NCI-H510A treated with DMSO at 0.1 percent for 48 hours (cell line): ENCODE measurements at regions not wholly inside any gene's neighbourhood (a gene's known extent, or its start where the extent isn't known, plus 50 kb on each side); places are given as distances from the start of the nearest gene placed in this dataset.
A peak's percentile ranks its signal among the peaks of the same experiment; 100 is the strongest.

Experiments
- DNase-seq: peaks from one replicate; lab custom pipeline; 2025; lab: John Stamatoyannopoulos, UW

DNA sequence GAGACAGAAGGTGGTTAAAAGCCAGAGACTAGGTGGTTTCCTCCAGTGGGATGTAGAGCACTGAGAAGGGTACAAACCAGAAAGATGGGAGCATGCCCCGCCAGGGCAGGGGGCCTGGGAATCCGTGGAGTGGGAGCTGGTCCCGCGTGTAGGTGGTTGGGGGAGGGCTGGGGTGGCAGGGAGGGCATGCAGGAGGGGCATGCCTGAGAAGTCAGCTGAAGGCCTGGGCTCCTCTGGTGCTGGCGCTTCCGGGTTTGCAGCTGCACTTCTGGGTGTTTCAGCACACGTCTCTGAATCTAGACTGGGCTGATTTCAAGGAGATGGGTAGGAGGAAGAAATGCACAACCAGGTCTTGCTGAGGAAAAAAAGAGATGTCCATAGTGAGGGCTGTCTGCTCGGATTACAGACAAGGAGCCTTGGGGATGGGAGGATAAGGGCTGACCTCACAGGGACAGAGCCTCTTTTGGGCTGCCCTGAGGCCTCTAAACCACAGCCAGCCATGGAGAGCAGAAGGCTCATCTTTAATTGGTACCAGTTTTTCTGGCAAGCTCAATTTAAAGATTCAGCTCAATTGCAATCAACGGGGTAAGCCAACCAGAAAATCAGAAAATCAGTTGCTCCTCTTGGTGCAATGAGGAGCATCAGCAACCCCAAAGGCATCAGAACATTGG lies 151.9 kb downstream of the FAM43A start:
- DNase-seq: no peak

DNA sequence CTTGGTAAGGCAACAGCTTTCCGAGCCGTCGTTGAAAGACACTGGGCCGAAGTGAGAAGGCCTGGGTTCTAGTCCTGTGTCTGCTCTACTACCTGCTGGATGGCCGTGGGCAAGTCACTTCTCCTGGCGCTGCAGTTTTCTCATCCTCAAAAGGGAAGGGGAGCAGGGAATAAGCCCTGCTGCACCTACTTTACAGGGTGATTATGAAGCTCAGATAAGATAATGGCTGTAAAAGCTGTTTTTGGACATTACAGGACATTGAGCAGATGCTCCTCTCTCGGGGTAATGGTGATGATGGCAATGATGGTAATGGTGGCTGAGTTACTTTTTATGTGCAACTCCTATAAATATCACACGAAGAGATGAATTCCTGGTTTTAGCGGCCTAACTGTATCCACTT lies 152.6 kb downstream of the FAM43A start:
- no peak for DNase-seq

DNA sequence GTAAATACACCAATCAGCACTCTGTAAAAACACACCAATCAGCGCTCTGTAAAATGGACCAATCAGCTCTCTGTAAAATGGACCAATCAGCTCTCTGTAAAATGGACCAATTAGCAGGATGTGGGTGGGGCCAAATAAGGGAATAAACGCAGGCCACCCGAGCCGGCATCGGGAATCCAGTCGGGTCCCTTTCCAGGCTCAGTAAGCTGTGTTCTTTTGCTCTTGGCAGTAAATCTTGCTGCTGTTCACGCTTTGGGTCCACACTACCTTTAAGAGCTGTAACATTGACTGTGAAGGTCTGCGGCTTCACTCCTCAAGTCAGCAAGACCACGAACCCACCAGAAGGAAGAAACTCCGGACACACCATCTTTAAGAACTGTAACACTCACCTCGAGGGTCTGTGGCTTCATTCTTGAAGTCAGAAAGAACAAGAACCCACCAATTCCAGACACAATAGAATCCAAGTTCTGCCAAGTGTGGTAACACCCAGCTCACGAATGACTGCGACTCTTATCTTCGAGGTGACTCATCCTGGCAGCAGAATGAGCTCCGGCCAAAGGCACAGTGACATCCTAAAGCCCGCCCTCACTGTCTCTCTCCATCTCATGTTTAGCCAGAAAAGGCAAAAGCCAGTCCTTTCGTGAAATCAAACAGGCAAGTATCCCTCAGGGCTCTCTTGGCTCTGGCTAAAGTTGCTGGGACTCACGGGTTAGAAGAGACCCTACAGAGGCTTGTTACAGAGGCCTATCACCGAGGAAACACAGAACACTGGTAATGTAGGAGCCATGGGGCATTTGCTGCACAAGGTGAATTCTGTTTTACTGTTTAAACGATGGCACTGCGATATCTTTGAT lies 155.2 kb downstream of the FAM43A start:
- DNase-seq: no peak

DNA sequence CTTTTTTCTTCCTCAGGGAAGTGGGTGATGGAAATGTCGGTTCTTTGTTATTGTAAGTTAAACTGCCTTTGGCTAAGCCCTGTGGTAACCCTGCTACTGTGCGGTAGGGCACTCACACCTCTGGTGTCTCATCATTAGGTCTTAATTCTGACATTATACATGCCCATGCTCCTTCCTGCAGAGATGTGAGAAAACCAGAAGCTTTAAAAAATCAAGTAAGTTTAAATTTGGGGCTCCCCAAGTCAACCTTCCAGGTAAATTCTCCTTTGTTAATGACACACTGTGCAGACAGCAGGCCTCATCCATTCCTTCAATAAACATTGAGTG lies 155.8 kb downstream of the FAM43A start:
- no peak for DNase-seq

DNA sequence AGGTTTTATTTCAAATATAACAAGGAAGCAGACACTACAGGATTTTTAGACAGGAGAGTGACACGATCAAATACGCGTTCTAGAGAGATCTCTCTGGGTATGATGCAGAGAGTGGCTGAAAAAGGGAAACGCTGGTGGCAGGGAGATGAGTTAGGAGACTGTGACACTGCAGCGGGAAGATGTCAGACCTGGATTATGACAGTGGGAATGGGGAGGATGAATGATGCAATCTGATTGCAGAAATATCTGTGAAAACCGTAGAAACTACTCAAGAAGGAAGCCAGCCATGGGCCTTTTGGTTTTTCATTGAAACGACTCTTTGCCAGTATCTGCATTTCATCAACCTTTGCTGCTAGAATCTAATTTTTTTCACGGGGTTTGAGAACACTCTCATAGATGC lies 157.9 kb downstream of the FAM43A start:
- no peak for DNase-seq

DNA sequence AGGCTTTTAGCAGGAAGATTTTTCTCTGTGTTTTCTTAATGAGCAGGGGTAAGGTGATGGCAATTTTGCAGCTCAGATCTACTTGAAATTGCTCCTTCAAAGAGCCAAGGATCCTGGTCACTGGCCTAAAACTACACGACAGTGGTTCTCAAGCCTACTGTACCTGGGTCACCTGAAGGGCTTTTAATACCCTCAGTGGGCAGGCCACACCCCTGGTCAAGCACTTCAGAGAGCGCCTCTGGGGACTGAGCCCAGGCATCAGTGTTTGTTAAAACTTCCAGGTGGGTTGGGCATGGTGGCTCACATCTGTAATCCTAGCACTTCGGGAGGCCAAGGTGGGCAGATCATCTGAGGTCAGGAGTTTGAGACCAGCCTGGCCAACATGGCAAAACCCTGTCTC lies 158.4 kb downstream of the FAM43A start:
- DNase-seq: no peak

DNA sequence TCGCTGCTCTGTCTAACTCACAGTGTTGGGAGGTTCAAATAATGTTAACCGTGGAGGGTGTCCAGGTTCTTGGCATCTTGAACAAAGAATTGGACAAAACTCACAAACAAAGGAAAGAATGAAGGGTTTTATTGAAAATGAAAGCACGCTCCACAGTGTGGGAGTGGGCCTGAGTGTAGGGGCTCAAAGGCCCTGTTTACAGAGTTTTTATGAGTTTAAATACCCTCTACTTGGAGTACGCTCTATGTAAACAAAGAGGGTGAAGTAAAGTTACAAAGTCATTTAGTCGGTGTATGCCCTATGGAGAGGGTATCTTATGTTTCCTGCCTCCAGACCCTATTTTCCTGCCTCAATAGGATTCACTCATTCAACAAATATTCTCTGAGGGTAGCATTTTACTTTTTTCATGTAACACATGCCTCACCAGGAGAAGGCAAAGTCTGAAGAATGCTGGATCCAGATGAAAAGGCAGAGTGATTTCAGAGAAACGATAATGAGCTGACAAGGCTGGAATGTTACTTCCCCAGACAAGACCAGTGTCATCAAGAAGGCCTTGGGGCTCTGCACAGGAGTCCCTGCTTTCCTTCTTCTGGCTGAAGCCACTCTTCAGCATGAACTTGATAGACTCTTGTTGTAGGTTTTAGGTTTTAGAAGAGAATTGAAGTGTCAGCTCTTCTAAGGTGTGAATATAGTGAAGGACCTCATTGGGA lies 163.6 kb downstream of the FAM43A start:
- DNase-seq: no peak

DNA sequence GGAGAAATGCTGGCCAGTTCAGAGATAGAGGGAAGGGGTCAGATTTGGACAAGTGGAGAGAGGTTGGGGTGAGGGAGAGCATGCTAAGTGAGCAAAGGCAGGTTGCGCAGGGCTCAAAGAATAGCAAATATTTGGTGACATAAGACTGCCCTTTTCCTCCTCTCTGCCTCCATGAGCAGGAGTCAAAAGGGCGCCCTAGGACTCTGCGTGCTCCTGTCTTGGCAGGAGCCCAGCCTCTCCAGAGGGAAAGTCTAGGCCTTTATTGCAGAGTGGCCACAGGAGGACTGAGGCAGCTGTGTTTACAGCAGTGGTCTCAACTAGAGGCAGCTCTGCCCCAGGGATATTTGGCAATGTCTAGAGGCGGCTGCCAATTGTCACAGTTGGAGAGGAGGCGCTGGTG lies 165.6 kb downstream of the FAM43A start:
- no peak for DNase-seq

DNA sequence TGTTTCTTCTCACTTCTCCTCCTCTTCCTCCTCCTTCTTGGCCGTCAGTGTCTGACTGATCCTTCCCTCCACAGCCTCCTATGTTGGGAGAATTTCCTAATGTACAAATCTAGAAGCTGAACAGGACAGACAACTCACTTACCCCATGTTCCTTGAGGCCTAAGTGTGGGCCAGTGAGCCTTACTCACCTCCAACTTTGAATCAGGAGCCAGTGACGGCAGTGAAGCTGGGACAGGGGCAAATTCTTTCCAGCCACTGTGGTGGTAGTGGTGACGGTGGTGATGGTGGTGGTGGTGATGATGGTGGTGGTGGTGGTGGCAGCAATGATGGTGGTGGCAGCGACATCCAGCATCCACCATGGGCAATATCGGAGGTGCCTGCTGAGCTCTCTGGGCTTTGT lies 166.3 kb downstream of the FAM43A start:
- DNase-seq: no peak

DNA sequence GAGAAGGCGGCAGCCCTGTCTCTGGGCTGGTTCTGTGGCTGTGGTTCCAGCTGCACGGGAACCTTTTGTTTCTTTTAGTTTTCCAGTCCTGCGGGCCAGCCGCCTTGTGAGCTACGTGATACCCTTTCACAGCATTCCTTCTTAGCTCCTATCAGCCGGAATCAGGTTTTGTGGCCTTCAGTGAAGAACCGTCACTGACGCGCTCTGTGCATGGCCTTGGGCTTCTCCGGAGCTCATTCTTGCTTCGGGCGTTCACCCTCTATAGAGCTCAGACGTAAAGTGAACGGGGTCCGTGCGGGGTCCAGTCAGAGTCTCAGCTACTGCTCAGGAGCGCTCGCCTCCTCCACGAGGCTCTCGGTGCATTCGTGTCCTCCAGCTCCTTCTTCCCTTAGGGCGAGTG lies 166.7 kb downstream of the FAM43A start:
- no peak for DNase-seq

DNA sequence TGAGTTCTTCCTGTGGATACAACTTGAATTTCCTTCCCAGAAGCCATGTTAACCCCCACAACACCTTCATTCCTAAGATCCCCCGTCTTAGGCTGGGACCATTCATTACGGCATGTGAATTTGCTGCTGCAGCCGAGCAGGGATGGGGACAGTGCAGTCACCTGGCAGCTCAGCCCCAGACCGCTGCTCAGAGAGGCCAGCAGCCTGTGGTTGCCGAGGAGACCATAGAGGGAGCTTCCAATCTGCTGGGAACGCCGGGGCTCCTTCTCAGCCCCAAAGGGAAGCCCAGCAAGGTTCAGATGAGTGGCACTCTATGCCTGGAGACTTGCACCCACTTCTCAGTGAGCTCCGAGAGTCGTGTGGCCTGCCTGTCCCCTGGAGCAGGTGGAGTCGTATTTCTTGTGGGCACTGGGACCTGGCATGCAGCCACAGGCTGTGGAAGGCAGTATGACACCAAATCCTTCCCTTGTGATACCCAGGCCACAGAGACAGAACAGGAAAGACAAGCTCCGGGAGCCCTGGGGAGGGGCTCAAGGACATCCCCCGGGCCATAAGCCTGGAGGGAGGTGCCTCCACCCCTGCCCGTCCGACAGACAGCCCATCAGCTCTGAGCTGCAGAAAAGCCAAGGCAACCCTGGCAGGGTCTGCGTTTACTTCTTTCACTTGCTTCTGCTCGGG lies 167.3 kb downstream of the FAM43A start:
- DNase-seq: peak; percentile 79

DNA sequence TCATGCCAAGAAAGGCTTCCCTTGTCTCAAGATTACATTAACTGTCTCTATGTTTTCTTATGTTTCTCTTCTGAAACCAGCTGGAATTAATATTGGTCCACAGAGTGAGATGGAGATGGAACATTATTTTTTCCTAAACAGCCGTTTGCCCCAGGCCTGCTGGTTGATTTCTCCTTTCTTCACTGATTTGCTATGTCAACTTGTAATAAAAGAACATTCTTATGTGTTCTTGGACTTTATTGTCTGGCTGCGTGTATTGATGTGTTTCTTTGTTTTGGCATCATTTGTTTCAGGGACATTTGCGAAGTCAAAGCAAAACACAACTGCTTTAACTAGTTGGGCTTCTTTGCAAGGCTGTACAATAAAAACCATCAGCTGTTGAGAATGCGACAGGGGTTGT lies 168.5 kb downstream of the FAM43A start:
- no peak for DNase-seq

DNA sequence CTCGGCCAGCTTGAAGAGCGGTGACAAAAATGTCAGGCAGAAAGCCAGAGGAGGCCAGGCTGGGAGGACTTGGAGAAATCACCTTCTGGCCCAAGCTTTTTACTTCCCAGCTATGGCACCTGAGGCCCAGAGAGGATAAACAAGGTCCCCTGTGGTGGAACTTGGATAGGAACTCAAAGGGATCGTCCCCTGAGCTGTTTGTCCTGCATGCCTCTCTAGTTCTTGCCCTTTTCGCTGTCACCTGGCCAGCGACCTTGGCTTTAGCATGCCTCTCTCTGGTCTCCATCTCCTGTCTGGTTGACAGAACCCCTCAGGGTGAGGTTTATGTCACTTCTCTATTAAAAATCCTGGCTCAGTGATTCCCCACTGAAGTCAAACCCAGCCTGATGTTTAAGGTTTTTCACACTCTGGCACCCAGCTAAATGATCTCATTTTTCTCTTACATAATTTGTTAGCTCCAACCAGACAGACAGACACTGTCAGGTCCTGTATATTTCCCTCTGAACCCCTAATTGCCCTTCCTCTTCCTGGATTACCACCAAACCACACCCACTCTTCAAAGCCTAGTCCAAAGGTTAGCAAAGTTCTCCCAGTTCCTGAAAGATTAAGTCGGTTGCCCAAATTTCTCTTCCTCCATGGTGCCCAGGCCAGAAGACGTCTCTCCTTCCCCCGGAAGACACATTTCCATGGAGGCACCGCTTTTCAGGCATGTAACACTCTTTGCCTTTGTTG lies 169.1 kb downstream of the FAM43A start:
- DNase-seq: no peak

DNA sequence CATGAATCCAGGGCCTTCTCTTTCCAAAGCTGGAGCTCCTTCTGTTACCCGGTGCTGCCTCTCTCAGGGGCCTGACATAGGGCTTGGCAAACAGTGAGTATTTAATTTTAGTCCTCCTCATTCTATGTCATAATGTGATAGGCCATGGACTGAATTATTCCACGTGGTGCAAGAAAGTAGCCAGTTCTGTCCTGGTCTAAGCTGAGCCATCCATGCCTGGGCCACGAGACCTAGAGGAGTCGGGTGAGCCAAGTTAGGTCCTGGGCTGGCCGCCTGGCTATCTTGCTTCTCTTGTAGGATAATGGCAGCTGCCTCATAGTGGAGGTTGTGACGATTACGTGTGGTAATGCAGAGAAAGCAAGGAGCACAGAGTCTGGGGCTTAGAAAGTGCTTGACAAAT lies 170.6 kb downstream of the FAM43A start:
- DNase-seq: no peak

DNA sequence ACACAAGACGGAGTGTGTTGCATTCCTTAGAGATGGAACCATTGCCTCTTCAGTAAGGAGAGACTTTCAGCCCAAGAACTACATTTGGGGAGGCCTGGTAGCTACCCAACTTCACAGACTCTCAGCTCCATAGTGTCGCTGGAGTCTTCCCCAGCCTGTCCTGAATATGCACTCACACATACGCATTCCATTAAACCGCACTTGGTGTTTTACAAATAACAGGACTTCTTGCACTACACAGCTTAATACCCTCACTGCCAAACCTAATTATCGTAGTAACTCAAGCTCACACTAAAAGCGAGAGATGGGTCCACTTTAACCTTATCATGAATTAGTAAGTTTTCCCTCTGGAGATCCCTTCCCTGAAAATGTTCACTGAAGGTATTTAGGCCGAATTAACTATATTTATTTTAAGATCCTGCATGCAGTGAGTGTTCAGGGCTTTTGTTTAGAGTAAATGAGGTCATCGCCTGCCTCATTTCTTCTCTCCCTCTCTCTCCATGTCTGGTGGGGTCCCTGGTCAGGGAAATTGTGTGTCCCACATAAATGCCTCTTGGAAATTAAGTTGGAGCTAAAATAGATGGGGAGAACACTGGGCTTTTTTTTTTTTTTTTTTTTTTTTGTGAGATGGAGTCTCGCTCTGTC lies 171.9 kb downstream of the FAM43A start:
- no peak for DNase-seq

DNA sequence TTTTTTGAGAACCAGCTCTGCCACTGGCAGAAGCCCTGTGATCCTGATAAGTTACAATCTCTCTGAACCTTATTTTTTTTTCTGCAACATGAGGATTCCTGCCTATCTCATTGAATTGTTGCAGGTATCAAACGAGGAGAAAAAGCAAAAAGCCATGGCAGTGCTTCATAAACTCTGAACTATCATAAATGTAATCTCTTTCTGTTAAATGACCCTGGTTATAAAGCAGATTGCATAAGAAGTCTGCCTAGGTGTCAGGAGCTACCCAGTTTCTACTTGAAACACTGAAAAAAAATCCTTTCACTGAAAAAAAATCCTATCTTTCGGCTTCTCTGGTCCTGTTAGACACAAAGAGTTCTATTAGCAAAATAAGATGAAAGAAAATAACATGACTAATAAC lies 172.7 kb downstream of the FAM43A start:
- no peak for DNase-seq

DNA sequence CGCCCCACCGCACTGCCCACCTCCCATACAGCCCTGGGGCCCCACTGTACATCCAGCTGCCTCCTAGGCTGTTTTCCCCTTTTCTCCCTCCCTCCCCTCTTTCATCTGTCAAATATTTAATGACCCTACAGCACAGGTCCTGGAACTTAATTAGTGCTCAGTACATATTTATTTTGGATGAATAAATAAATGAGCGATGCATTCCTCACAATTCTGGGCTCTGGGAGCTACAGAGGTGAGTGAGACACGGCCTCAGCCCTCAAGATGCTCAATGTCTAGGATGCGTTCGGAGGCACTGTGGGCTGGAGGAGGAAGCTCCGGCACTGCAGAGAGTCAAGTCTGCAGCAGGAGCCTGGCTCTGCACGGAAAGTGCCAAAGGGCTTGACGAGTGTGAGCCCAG lies 175.0 kb downstream of the FAM43A start:
- no peak for DNase-seq

DNA sequence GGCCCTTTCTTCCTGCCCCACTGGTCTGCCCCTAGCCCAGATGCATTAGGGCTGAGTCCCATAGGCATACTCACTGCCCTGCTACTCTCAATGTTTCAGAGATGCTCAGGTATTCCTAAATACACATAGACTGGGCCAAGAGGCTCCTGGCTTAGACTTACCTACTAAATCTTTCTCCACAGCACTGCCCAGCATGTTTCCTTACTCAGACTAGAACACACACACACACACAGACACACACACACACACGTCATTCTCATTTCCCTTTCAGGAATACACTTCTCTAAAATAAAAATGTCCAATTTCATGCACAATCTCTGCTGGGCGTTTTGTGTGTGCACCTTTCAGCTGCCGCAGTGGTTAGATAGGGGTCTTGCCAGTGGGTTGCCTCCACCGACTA lies 175.7 kb downstream of the FAM43A start:
- DNase-seq: no peak

DNA sequence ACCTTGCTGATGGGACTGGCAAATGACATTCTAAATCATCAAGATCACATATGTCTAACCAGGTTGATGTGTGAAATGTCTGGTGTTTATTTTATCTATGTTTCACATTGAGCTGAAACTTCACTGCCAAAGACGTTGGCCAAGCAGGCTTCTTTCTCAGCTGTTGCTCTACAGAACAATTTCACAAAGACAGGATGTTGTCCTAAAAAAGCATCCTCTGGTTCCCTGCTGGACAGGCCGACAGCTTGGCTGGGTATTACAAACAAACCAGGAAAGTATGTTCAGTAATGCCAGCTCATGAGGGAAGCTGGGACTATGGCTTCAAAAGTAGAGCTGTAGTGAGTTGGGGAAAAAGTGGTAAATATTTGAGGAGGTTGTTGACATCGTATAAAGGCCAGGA lies 179.4 kb downstream of the FAM43A start:
- no peak for DNase-seq

DNA sequence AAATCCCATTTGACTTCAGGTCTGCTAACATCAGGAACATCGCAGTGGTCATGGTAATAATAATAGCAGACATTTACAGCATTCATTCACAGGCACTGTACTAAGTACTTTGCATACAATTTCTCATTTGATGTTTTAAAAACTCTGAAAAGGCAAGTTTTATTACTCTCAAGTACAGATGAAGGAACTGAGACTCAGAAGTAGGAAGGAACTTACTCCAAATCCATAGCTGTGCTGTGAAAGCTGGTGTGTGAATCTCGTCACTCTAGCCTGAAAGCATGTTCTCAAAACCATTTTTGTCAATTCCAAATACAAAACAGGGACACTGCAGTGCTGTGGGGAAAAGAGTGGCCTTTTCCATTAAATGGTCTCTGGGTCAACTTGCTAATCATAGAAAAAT lies 179.9 kb downstream of the FAM43A start:
- no peak for DNase-seq

DNA sequence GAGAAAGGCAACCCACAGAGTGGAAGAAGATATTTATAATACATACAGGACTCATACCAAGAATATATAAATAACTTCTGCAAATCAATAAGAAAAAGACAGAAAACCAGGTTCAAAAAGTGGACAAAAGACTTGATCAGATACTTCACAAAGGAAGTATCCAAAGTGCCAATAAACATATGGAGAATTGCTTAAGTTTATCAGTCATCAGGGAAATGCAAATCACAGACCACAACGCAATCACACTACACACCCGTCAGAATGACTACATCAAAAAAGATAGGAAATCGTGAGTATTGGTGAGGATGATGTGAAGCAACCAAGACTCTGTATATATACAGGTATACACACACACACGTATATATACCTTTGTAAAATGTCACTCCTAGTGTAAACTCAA lies 180.6 kb downstream of the FAM43A start:
- no peak for DNase-seq
